ENCODE measurements at regions not wholly inside any gene's neighbourhood (a gene's known extent, or its start where the extent isn't known, plus 50 kb on each side); places are given as distances from the start of the nearest gene placed in this dataset.

- no peak overlapping the region for H2AFZ ChIP-seq (ENCODE audit: low read length)
- no peaks in the 10 kb centered on the region for H3K27me3 ChIP-seq (ENCODE audit: control insufficient read depth, insufficient read depth, low read length)
- no peak overlapping the region for H3K4me2 ChIP-seq (ENCODE audit: extremely low read depth, insufficient read depth, low read length)
- TF ChIP-seq EZH2 (IDR thresholded peaks at IDR 0.05; ENCODE audit: low read length, missing control alignments) (no peak), CTCF (conservative IDR thresholded peaks at IDR 0.05 in 1 of 2, IDR thresholded peaks at IDR 0.05 in 1 of 2; ENCODE audit: low read depth in 1 of 2, low read length in 2 of 2) (no peak)
- H4K20me1 ChIP-seq (ENCODE audit: control insufficient read depth, extremely low read depth, insufficient read depth, low read length): no peaks in the 10 kb centered on the region
- no peaks in the 10 kb centered on the region for H3K9me3 ChIP-seq (ENCODE audit: control insufficient read depth, insufficient read depth, low read depth, low read length)
- H3K4me3 ChIP-seq (replicated peaks in 1 of 4; ENCODE audit: control extremely low read depth in 1 of 4, insufficient read depth in 1 of 4, low read depth in 3 of 4, low read length in 4 of 4): no peak overlapping the region
- H3K79me2 ChIP-seq (ENCODE audit: control insufficient read depth, insufficient read depth, low read length): no peaks in the 10 kb centered on the region
- H3K27ac ChIP-seq (ENCODE audit: insufficient read depth, low read length): no peak overlapping the region
- DNase-seq (ENCODE audit: low read depth in 2 of 2): no peak
- no peaks in the 10 kb centered on the region for H3K4me1 ChIP-seq (ENCODE audit: control insufficient read depth, extremely low read depth, insufficient read depth, low read length)
- H3K36me3 ChIP-seq (ENCODE audit: control insufficient read depth, insufficient read depth, low read length): no peaks in the 10 kb centered on the region
- H3K9ac ChIP-seq (ENCODE audit: insufficient read depth, low read length): no peak overlapping the region
These were observed 70.9 kb upstream of the POU3F1 start for GRCh38 chr1:38117444-38117887.

GRCh38 chr1:38115682-38116202 is 69.1 kb upstream of the POU3F1 start:
- Histone ChIP-seq H3K36me3 (ENCODE audit: control insufficient read depth, insufficient read depth, low read length) (no peaks in the 10 kb centered on the region), H3K9ac (ENCODE audit: insufficient read depth, low read length) (no peak overlapping the region), H3K9me3 (ENCODE audit: control insufficient read depth, insufficient read depth, low read depth, low read length) (no peaks in the 10 kb centered on the region), H3K79me2 (ENCODE audit: control insufficient read depth, insufficient read depth, low read length) (no peaks in the 10 kb centered on the region), H3K4me2 (ENCODE audit: extremely low read depth, insufficient read depth, low read length) (no peak overlapping the region), H2AFZ (ENCODE audit: low read length) (no peak overlapping the region), H4K20me1 (ENCODE audit: control insufficient read depth, extremely low read depth, insufficient read depth, low read length) (no peaks in the 10 kb centered on the region), H3K27ac (ENCODE audit: insufficient read depth, low read length) (no peak overlapping the region), H3K4me1 (ENCODE audit: control insufficient read depth, extremely low read depth, insufficient read depth, low read length) (no peaks in the 10 kb centered on the region), H3K27me3 (ENCODE audit: control insufficient read depth, insufficient read depth, low read length) (no peaks in the 10 kb centered on the region), H3K4me3 (replicated peaks in 1 of 4; ENCODE audit: control extremely low read depth in 1 of 4, insufficient read depth in 1 of 4, low read depth in 3 of 4, low read length in 4 of 4) (no peak overlapping the region)
- DNase-seq (ENCODE audit: low read depth in 2 of 2): no peak
- TF ChIP-seq CTCF (conservative IDR thresholded peaks at IDR 0.05 in 1 of 2, IDR thresholded peaks at IDR 0.05 in 1 of 2; ENCODE audit: low read depth in 1 of 2, low read length in 2 of 2) (no peak), EZH2 (IDR thresholded peaks at IDR 0.05; ENCODE audit: low read length, missing control alignments) (no peak)

DNA sequence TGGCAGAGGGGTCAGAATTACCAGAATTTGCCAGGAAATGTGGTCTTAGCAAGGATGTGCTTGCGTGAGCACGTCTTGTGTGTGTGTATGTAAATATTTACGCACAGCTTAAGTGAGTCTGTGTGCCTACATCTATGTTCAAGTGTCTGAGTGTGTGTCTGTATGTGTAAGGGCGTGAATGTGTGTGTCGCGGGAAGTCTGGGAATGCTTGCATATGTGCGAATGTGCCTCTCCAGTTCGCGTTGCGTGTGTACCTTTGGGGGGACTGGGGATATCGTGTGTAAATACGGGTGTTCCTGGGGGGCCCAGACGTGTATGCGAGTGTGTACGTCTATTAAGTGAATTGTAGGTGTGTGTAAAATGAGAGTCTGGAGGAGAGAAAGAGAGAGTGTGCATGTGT is 68.6 kb upstream of the POU3F1 start:
- DNase-seq (ENCODE audit: low read depth in 2 of 2): no peak
- Histone ChIP-seq H4K20me1 (ENCODE audit: control insufficient read depth, extremely low read depth, insufficient read depth, low read length) (no peaks in the 10 kb centered on the region), H3K4me1 (ENCODE audit: control insufficient read depth, extremely low read depth, insufficient read depth, low read length) (no peaks in the 10 kb centered on the region), H3K9me3 (ENCODE audit: control insufficient read depth, insufficient read depth, low read depth, low read length) (no peaks in the 10 kb centered on the region), H3K9ac (ENCODE audit: insufficient read depth, low read length) (no peak overlapping the region), H3K79me2 (ENCODE audit: control insufficient read depth, insufficient read depth, low read length) (no peaks in the 10 kb centered on the region), H3K4me3 (replicated peaks in 1 of 4; ENCODE audit: control extremely low read depth in 1 of 4, insufficient read depth in 1 of 4, low read depth in 3 of 4, low read length in 4 of 4) (no peak overlapping the region), H3K27ac (ENCODE audit: insufficient read depth, low read length) (no peak overlapping the region), H2AFZ (ENCODE audit: low read length) (no peak overlapping the region), H3K4me2 (ENCODE audit: extremely low read depth, insufficient read depth, low read length) (no peak overlapping the region), H3K36me3 (ENCODE audit: control insufficient read depth, insufficient read depth, low read length) (no peaks in the 10 kb centered on the region), H3K27me3 (ENCODE audit: control insufficient read depth, insufficient read depth, low read length) (no peaks in the 10 kb centered on the region)
- TF ChIP-seq CTCF (conservative IDR thresholded peaks at IDR 0.05 in 1 of 2, IDR thresholded peaks at IDR 0.05 in 1 of 2; ENCODE audit: low read depth in 1 of 2, low read length in 2 of 2) (no peak), EZH2 (IDR thresholded peaks at IDR 0.05; ENCODE audit: low read length, missing control alignments) (no peak)

Measured in fibroblast of lung (primary cell).